Hematopoietic multipotent progenitor cell (in vitro differentiated cells): ENCODE measurements at regions not wholly inside any gene's neighbourhood (a gene's known extent, or its start where the extent isn't known, plus 50 kb on each side); places are given as distances from the start of the nearest gene placed in this dataset.
A peak's percentile ranks its signal among the peaks of the same experiment; 100 is the strongest.
"Not testable (repeated sequence)": the region's sequence is repeated elsewhere in the genome, so short reads cannot be mapped to it uniquely, and the experiment has no call there.

ENCODE experiments used
- DNase-seq, 3 donors: peaks; one replicate each; pipeline ENCODE4 v3.0.0-alpha.2; 2011 to 2015; ENCODE audit warnings: low read depth in 2 of 3, low spot score in 2 of 3

DNA sequence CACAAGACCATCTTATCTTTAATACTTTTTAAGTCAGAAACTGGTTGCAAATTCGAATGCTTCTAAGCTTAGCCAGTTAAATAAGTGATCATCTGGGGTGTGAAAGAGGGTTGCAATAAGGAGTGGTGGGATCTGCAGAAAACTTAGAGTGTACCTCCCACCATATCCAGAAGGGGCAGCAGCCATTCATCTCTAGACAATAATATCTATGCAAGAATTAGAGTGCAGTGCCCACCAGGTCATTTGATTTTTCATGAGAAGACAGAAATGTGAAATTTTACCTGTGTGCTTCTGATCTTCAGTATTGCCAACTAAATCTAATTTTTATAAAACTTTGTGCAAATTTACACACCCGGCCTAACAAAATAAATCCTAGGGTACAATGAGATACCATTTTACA, 127.2 kb upstream of the SP4 start:
- DNase-seq: peak in 2 of 3 donors; percentile 1 to 24

DNA sequence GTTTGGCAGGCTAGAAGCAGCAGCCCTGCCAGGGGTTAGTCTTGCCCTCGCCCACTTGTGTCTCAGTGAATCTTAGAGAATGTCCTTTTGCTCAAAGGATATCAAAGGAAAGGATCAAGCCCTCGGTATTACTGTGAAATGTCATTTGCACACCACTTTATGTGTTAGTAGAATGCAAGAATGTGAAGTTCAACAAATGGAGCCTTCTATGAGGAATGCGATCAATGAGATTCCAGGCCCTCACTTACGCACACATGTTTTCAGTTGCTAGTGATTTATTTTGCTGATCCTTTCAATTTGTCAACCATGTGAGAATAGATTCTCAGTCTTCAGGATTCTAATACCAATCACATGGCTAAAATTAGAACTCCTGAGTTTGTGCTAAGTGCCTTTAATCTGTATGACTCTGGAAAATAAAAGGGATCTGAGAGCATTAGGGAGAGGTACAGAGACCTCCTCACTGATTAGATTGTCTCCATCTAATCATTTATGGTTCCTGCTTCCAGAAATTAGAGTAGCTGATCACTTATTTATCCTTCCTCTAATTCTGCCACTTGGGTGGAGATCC, 123.0 kb upstream of the SP4 start:
- DNase-seq: no peak

DNA sequence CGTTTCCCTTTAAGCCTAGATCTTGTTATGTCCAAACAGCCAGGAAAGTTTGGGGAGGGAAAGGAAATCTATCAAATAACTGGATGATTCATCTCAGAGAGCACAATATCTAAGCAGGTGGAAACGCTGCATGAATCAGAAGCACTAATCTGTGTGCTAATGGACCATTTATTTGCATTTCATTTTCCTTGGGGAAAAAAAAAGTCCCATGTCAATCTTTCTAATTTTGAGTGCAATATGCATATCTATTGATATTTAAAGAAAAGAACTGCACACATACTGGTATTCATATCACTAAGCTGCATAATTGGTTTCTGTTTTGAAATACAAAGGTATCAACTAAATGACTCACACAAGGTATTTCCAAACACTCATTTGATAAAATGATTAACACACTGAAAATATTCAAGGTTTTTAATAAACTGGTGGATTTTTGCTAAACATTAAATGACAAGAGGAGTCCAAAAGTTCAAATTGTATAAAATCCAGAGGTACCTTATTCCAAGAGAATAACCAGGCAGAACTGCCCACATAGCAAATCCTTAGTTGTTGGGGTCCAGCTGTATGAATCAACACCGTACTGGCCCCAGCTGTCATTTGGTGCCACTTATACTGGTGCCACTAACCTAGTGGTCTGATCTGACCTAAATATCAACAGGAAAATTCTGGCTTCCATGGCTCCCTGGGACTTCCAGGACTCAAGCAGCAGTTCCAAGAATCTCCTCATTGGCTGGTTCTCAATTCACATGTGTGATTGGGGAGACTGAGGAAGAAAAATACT, 122.2 kb upstream of the SP4 start:
- no peak for DNase-seq

DNA sequence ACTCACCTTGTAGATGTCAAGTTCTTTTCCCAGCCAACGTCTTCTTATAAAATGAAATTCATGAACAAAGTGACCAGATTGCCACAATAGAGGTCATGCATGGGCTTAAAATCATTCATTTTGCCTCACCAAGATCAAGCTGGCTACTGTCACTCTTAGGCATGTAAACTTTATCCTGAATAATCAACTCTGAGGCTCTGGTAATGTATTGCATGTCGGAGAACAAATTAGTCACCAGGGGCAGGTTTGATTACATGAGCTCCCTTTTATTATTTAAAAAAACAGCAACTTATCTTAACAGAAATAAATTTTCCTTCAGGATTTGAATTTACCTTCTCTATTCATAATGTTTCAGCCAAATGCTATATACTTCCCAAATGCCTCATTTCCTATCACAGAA, 112.9 kb upstream of the SP4 start:
- no peak for DNase-seq

DNA sequence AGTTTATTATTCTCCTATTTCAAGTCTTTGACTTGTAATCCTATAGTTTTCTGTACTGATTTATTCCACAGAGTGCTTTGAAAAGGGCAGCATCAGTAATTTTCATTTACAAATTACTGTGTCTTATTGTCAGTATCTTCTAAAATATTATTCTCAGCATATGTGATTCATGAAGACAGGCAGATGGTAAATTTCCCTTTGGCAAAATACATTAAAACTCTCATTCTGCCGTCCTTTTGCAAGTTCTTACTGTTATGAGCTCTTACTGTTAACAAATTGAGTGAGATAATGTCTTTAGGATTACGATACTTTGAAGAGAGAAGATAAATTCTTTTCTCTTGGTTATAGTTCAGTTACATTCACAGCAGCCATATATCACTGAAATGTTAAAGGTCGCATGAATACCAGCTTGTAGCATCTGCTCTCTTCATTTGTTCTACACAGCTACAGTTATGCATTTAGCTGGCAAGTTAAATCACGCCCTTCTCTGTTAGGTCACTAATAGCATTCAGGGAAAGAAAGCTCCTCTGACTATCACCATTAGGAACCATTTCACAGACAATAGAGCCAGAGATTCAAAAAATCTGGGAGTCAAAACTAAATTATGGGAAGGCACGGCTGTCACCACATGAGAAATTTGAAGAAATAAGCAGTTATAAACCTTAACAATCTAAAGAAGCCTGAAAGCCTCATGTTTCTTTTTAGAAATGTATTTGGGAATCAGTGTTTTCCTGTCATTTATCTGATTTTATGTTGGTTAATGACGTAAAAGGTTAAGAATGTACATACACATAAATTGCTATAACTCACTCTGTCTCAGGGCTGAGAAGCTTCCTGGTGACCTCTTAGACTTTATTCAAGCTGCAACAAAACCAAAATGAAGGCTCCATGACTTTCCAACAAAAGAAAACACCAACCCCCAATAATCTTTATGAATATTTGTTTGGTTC, 109.6 kb upstream of the SP4 start:
- DNase-seq: no peak

DNA sequence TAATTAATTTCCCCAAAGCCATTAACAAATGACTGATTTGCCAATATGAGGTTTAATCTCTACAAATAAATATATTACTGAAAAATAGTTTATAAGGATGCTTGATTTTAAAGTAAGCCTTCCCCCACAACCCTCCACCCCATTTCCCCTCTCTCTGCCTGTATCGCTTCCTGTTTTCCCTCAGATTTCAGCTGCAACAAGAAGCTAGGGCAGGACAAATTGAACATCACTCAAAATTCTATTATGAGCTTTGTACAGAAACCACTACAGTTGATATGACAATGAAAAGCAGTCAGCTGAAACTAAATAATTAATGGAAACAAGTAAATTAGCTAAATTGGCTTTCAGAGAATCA, 109.0 kb upstream of the SP4 start:
- no peak for DNase-seq

DNA sequence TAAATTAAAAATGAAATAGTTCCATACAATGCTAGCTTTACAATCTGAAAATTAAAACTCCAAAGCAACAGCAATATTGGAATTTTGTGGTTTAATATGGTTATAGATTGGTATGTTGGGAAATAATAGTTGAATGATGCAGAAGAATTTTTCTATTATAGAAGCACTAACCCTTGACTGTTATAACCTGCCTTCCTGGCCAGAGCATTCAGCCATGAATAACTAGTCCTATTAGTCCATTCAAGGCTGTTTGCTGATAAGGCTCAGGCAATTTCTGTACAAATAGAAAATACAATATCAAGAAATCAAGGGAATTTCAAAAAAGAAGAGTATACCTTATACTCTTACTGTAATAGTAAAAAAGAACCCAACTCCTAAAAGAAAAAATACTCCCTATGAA, 101.6 kb upstream of the SP4 start:
- DNase-seq: no peak

DNA sequence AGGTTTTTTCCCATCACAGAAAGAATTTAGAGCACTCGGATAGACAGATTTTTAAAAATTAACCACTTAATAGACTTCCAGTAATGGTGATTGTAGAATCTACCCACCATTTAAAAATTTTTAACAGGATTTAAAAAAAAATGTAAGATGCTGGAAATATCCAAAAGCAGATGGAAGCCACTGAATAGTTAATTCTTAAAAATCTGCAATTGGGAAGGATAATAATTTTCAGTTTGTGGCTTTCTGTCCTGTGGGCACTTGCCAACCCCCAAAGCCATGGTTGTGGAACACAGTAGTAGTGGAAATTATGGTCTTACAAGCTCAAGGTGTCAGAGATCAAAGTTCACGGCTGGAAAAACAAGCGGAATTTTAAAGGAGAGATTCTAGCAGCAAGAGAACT, 101.0 kb upstream of the SP4 start:
- DNase-seq: no peak

DNA sequence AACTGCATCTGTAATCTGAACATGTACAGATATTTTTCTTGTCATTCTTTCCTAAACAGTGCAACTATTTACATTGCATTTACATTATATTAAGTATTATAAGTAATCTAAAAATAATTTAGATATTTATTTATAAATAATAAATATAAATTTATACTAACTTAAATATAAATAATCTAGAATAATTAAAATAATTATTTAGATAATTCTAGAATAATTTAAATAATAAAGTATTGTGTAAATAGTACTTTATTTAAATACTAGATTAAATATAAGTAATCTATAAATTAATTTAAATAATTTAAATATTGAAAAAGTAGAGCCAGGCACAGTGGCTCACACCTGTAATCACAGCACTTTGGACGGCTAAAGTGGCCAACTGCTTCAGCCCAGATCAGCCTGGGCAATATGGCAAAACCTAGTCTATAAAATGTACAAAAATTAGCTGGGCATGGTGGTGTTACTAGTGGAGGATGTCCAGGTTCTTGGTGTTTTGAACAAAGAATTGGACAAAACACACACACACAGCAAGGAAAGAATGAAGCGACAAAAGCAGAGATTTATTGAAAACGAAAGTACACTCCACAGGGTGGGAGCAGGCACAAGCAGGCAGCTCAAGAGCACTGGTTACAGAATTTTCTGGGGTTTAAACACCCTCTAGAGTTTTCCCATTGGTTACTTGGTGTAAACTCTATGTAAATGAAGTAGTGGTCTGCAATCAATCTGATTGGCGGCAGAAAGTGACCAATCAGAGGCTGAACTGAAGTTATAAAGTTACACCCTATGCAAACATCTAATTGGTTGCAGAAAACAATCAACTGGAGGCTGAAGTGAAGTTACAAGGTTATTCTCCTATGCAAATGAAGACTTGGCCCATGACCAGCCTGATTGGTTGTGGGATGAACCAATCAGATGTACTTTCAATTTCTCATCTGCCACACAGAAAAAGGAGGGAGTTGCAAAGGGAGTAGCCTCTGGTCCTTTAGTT, 100.2 kb upstream of the SP4 start:
- DNase-seq: no peak

DNA sequence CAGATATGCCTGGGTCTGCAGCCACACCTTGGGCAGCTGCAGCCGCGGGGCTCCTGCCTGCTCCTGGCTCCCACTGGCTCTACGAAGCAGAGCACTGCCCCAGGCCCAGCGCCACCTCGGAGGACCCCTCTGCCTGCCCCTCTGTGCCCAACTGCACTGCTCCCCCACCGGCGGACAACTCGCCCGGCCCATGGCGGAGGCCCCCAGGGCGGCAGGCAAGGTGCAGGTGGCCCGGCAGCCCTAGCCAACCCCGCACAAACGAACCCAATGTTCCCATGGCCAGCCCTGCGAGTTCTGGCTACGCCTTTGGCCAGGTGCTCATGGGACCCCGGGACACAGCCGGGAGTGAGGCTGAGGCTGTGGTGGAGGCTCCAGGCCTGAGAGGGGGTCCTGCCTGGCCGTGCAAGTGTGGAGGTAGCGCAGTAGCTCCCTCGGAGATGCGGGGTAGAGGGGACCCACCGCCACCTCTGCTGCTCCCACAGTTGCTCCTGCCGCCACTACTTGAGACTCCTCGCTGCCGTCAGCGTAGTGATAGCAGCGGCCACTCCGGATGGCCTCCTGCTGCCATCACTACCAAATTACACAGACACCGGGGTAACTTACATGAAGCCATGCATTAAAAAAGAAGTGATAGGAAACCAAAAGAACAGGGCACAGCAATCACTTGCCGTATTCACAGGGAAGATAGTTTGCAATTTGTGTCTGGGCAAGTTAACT, 97.3 kb upstream of the SP4 start:
- no peak for DNase-seq

DNA sequence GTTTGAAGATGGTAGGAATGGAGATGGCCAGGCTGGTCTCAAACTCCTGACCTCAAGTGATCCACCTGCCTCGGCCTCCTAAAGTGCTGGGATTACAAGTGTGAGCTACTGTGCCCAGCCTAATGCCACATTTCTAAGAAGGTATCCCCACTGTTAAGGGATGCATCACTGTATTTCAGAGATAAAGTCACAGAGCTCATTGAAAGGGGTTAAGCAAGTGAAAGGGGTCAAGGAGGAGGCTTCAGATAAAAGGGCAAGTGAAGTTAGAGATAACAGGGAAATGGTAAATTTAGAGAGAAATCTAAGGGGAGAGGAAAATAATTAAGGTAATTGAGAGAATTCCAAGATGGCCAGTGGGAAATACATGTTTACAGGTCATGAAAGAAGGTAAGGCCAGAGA, 93.0 kb upstream of the SP4 start:
- DNase-seq: no peak

DNA sequence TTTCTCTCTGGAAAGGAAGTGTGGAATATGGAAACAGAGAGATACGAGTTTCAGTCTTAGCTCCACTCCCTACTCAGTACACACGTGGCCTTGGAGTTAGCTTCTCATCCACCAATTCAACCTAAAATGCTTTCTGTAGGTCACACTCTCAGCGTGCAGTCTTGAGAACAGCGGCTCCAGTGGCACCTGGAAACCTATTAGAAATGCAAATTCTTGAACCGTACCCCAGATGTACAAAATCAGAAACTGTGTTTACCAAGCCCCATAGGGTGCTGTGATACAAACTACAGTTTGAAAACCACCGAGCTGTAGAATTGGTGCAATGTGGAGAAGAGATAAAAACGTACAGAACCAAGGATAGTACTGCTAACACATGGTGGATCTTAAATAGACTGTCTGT, 91.1 kb upstream of the SP4 start:
- DNase-seq: no peak

DNA sequence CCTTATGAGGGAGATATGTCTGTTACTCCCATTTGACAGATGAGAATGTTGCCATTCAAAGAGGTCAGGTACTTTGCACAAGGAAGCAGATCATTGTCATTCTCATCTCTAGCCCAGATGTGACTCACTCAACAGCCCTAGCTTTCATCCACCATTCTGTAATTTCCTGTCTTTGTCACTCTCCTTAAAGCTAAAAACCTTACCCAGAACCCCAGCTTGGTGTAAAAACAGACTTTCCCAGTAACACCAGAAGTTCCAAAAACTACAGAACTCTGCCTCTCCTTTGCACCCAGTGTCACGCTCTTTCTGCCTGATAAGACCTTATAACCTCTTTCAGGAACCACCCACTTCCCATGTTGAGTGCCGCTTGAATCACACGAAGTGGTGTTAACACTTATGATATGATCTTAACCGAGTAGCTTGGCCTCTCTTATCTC, 89.1 kb upstream of the SP4 start:
- DNase-seq: peak in 1 of 3 donors; percentile 64

DNA sequence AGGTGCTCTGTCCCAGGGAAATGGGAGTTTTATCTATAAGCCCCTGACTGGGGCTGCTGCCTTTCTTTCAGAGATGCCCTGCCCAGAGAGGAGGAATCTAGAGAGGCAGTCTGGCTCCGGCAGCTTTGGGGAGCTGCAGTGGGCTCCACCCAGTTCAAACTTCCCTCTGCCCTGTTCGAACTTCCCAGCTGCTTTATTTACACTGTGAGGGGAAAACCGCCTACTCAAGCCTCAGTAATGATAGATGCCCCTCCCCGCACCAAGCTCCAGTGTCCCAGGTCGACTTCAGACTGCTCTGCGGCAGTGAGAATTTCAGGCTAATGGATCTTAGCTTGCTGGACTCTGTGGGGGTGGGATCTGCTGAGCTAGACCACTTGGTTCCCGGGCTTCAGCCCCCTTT, 83.0 kb upstream of the SP4 start:
- not testable (repeated sequence) for DNase-seq

DNA sequence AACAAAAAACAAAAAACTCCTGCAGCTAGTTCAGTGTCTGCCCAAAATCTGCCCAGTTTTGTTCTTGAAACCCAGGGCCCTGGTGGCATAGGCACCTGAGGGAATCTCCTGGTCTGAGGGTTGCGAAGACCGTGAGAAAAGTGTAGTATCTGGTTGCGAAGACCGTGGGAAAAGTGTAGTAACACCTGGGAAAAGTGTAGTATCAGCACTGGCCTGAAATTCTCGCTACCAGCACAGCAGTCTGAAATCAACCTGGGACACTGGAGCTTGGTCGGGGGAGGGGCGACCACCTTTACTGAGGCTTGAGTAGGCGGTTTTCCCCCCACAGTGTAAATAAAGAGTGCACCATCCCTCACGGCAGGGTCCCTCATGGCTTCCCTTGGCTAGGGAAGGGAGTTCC, 82.5 kb upstream of the SP4 start:
- no peak for DNase-seq

DNA sequence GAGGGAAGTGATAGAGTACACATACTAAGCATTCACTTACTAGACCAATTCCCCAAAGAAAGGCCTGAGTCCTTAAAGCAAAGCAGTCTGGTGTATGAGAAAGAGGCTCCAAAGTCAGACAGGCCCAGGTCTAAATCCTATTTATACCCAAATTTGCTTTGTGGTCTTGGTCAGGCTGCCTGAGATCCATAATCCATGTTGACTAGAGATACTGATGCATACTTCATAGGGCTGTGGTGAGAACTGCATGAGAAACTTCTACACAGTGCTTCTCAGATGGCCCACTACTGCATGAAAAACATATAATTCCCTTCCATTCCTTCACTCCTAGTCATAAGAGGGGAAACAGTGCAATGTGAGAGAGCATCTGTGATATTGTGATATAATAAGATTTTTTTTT, 81.6 kb upstream of the SP4 start:
- DNase-seq: no peak

DNA sequence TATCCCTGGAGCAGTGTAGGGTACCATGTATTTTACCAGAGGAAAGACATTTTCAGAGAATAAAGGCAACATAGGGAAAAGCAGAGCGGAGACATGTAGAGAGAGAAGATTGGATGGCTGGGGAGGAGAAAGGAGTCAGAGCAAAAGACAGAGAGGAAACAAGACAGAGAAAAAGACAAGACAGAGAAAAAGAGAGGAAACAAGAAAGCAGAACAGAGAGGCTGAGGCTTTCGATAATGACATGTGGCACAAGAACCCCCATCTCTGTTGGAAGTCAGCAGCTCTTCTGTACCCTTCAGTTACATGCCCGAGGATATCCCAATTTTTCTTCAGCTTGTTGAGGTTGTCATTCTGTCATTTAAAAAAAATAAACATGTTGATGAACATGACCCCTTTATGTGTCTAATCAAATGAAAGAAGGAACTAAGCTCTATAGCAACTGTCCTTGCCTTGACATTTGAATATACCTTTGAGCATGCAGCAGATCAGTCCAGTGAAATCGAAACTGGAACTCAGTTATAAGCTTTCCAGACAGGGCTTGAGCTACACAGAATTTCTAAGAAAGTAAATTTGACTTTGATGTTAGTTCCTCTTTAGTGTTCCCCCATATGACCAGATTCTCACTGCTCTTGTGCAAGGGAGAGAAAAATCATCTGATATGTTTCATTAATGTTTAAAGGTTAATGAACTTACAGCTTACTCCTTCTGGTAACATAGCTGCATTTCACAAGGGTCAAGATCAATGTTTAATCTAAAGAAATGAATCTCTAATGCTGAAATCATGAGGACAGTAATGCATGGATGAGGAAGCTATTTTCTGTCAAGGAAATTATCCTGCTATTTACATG, 75.1 kb upstream of the SP4 start:
- DNase-seq: peak; percentile 16 to 85 (median 63)

DNA sequence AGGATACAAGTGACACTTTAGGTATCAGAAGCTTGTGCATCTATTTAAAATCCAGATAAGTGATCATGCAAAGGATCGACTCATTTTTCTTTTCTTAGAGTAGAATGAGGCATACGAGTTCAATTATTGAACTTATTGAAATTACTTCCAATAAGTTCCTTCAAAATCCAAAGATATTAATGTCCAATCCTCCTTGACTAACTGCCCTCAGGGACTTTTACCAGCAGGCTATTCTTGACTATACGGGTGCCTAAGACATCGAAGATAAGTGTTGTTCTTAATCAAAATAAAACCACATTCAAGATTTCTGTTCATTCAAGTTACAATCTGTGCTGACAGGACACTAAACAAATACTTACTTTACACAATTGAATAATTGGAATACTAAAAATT, 74.5 kb upstream of the SP4 start:
- no peak for DNase-seq

DNA sequence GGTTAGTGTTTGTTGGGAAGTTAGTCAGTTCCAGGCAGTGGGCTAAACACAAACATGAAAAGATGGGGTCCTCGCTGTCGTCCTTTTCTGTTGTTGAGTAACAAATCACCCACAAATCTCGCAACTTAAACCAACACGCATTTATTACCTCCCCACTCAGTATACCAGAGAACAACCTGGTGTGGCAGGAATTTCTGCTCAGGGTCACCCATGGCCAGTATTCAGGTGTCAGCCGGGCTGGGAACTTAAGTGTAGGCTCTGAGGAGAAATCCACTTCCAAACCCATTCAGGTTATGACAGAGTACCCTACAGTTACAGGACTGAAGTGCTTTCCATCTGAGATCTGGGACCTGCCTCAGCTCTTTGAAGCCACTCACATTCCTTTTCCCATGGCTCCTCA, 73.6 kb upstream of the SP4 start:
- DNase-seq: no peak
